ENCODE measurements at regions not wholly inside any gene's neighbourhood (a gene's known extent, or its start where the extent isn't known, plus 50 kb on each side); places are given as distances from the start of the nearest gene placed in this dataset.

DNA sequence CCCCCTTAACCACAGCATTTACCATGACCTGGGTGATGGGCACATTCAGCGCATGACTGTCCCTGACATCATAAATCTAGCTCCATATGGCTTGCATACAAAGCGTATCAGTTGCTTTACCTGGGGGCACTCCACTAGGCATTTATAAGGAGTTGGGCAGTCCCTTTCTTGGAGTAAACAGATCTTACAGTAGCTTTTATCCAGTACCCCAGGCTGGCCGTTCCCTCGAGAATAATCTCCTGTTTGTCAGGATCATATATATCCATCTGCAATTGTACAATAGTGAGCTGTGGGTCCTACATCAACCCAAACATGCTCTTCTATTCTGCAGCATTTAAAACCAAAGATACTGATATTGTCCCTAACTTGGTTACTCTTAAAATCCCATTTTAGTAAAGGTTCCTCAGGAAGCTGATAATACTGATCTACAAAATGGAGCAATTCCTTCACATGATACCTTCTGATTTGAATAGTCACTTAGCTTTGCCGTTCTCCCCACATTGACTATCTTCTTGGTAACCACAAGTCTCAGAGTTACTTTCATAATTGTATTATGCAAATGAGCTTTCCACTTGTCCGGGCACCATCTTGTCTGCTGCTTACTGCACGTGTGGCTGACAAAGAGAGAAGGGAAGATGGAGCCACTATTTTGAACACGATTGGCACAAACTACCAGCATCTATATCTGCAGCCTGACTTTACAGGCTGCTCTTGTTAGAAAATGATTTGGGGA, 205.0 kb downstream of the CWF19L2 start:
- intact Hi-C loops (cut with micrococcal nuclease), result no loop called here
- Histone ChIP-seq H3K9me2 (replicated peaks; ENCODE audit: low read length) (no peaks in the 10 kb centered on the region), H3F3A (ENCODE audit: low read length, unreplicated experiment) (no peaks in the 10 kb centered on the region), H3K36me3 (ENCODE audit: low read depth, low read length) (no peaks in the 10 kb centered on the region), H3K4me1 (ENCODE audit: insufficient read depth, low read length) (no peaks in the 10 kb centered on the region), H3K4me3 (ENCODE audit: low read length) (no peak overlapping the region), H3K4me2 (ENCODE audit: low read length) (no peak overlapping the region), H3K79me2 (ENCODE audit: low read length) (no peaks in the 10 kb centered on the region), H2AFZ (ENCODE audit: low read length) (no peak overlapping the region), H3K27me3 (ENCODE audit: low read length) (no peaks in the 10 kb centered on the region), H3K9ac (ENCODE audit: low read length) (no peak overlapping the region), H4K20me1 (ENCODE audit: low read length) (no peaks in the 10 kb centered on the region), H3K9me3 (ENCODE audit: low read length) (no peaks in the 10 kb centered on the region), H3K27ac (ENCODE audit: low read length) (no peak overlapping the region)
- ATAC-seq (no peak), DNase-seq (no peak)
- ChIA-PET POLR2A (ENCODE audit: unreplicated experiment) (no interaction called here), CTCF (no interaction called here)
- TF ChIP-seq EZH2 (IDR thresholded peaks at IDR 0.05; ENCODE audit: low read length, unreplicated experiment) (no peak), EZH2phosphoT487 (IDR thresholded peaks at IDR 0.05; ENCODE audit: borderline replicate concordance, low read length) (no peak)
- TF ChIP-seq, protein P1, sequence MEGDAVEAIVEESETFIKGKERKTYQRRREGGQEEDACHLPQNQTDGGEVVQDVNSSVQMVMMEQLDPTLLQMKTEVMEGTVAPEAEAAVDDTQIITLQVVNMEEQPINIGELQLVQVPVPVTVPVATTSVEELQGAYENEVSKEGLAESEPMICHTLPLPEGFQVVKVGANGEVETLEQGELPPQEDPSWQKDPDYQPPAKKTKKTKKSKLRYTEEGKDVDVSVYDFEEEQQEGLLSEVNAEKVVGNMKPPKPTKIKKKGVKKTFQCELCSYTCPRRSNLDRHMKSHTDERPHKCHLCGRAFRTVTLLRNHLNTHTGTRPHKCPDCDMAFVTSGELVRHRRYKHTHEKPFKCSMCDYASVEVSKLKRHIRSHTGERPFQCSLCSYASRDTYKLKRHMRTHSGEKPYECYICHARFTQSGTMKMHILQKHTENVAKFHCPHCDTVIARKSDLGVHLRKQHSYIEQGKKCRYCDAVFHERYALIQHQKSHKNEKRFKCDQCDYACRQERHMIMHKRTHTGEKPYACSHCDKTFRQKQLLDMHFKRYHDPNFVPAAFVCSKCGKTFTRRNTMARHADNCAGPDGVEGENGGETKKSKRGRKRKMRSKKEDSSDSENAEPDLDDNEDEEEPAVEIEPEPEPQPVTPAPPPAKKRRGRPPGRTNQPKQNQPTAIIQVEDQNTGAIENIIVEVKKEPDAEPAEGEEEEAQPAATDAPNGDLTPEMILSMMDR (conservative IDR thresholded peaks at IDR 0.05; ENCODE audit: low read depth, low read length), result no peak
- BruUV-seq (replicated peaks), result no TSS peak

DNA sequence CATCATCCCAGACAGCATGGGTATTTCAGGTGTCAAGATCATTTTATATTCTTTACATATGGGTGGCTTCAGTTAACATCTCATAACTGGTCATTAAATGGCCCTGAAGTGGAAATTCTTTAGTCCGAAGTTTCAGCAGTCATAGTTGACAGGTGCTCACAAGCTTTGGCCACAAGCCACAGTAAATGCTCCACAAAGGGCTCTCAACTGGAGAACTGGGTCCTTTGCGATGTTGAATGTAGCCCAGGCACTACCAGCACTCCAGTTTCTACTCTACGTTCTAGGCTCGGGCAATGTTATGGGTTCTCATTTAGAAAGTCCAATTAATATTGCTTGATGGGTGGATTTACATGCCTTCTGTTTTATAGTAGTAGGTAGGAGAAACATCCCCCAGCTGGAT, 206.3 kb downstream of the CWF19L2 start:
- Histone ChIP-seq H3K36me3 (ENCODE audit: low read depth, low read length) (no peaks in the 10 kb centered on the region), H3F3A (ENCODE audit: low read length, unreplicated experiment) (no peaks in the 10 kb centered on the region), H3K4me3 (ENCODE audit: low read length) (no peak overlapping the region), H4K20me1 (ENCODE audit: low read length) (no peaks in the 10 kb centered on the region), H3K4me1 (ENCODE audit: insufficient read depth, low read length) (no peaks in the 10 kb centered on the region), H3K9ac (ENCODE audit: low read length) (no peak overlapping the region), H2AFZ (ENCODE audit: low read length) (no peak overlapping the region), H3K9me2 (replicated peaks; ENCODE audit: low read length) (no peaks in the 10 kb centered on the region), H3K27me3 (ENCODE audit: low read length) (no peaks in the 10 kb centered on the region), H3K27ac (ENCODE audit: low read length) (no peak overlapping the region), H3K79me2 (ENCODE audit: low read length) (no peaks in the 10 kb centered on the region), H3K4me2 (ENCODE audit: low read length) (no peak overlapping the region), H3K9me3 (ENCODE audit: low read length) (no peaks in the 10 kb centered on the region)
- ATAC-seq, result no peak
- CTCF ChIA-PET, result no interaction called here
- TF ChIP-seq EZH2phosphoT487 (IDR thresholded peaks at IDR 0.05; ENCODE audit: borderline replicate concordance, low read length) (no peak), EZH2 (IDR thresholded peaks at IDR 0.05; ENCODE audit: low read length, unreplicated experiment) (no peak)
- TF ChIP-seq, protein P1 (conservative IDR thresholded peaks at IDR 0.05; ENCODE audit: low read depth, low read length), result no peak
- no peak for DNase-seq
- intact Hi-C loops (cut with micrococcal nuclease), result no loop called here
- no TSS peak for BruUV-seq (replicated peaks)
- POLR2A ChIA-PET (ENCODE audit: unreplicated experiment), result no interaction called here

DNA sequence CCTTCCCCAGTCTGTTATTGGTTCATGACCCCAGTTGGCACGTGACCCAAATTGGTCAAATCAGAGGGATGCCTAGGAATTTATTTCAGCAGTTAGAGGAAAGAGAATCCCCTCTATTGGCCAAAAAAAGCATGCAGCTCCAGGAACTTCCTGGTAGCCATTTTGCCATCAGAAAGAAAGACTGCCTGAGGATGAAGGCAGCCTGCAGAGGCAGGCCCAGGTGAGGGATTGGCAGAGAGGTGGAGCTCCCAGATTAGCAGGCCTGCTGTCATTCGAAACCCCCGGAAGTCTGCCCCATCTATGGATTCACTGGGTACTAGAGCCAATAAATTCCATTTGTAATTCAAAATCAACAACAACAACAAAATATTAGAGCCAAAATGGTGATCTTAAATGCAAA, 207.6 kb downstream of the CWF19L2 start:
- POLR2A ChIA-PET (ENCODE audit: unreplicated experiment), result no interaction called here
- no peak overlapping the region for H2AFZ ChIP-seq (ENCODE audit: low read length)
- no peak for ATAC-seq

More for the DNA sequence above, 207.6 kb downstream of the CWF19L2 start:
- CTCF ChIA-PET, result no interaction called here
- Histone ChIP-seq H3K27me3 (ENCODE audit: low read length) (no peaks in the 10 kb centered on the region), H3K79me2 (ENCODE audit: low read length) (no peaks in the 10 kb centered on the region), H3K4me1 (ENCODE audit: insufficient read depth, low read length) (no peaks in the 10 kb centered on the region), H3K36me3 (ENCODE audit: low read depth, low read length) (no peaks in the 10 kb centered on the region), H3K4me2 (ENCODE audit: low read length) (no peak overlapping the region), H3K9ac (ENCODE audit: low read length) (no peak overlapping the region), H3K9me2 (replicated peaks; ENCODE audit: low read length) (no peaks in the 10 kb centered on the region), H3F3A (ENCODE audit: low read length, unreplicated experiment) (no peaks in the 10 kb centered on the region), H3K27ac (ENCODE audit: low read length) (no peak overlapping the region), H3K4me3 (ENCODE audit: low read length) (no peak overlapping the region), H3K9me3 (ENCODE audit: low read length) (no peaks in the 10 kb centered on the region), H4K20me1 (ENCODE audit: low read length) (no peaks in the 10 kb centered on the region)
- no TSS peak for BruUV-seq (replicated peaks)
- TF ChIP-seq, protein P1 (conservative IDR thresholded peaks at IDR 0.05; ENCODE audit: low read depth, low read length), result no peak
- TF ChIP-seq EZH2phosphoT487 (IDR thresholded peaks at IDR 0.05; ENCODE audit: borderline replicate concordance, low read length) (no peak), EZH2 (IDR thresholded peaks at IDR 0.05; ENCODE audit: low read length, unreplicated experiment) (no peak)
- intact Hi-C loops (cut with micrococcal nuclease), result no loop called here
- no peak for DNase-seq
